ENCODE measurements at regions not wholly inside any gene's neighbourhood (a gene's known extent, or its start where the extent isn't known, plus 50 kb on each side); places are given as distances from the start of the nearest gene placed in this dataset.

- no peaks in the 10 kb centered on the region for H3K4me1 ChIP-seq (ENCODE audit: insufficient read depth, low read length)
- H3K4me3 ChIP-seq (ENCODE audit: low read length): no peak overlapping the region
- no peaks in the 10 kb centered on the region for H3K27me3 ChIP-seq (ENCODE audit: insufficient read depth, low read length)
- no peak overlapping the region for H3K27ac ChIP-seq (ENCODE audit: low read depth, low read length)
- no peak overlapping the region for H3K9ac ChIP-seq (ENCODE audit: low read depth, low read length)
- 100% methylated on average over 1 of the region's 1 CpG for WGBS
- H3K9me3 ChIP-seq (ENCODE audit: insufficient read depth, low read depth, low read length): peaks cover 6% of the 10 kb centered on the region; the same call in 1 of the 2 replicates
- H3K36me3 ChIP-seq (ENCODE audit: insufficient read depth, low read length): 0 out of 2 replicates have a peak, but pooled peaks cover 7% of the 10 kb centered on the region
These were observed 2250.4 kb downstream of the MRPL39 start for GRCh38 chr21:23356905-23357304.

- no peak overlapping the region for H3K4me3 ChIP-seq (ENCODE audit: low read length)
- no peaks in the 10 kb centered on the region for H3K36me3 ChIP-seq (ENCODE audit: insufficient read depth, low read length)
- H3K9me3 ChIP-seq (ENCODE audit: insufficient read depth, low read depth, low read length): no peaks in the 10 kb centered on the region
- no peak overlapping the region for H3K27ac ChIP-seq (ENCODE audit: low read depth, low read length)
- H3K27me3 ChIP-seq (ENCODE audit: insufficient read depth, low read length): no peaks in the 10 kb centered on the region
- no peaks in the 10 kb centered on the region; the same call in 1 of the 2 replicates for H3K4me1 ChIP-seq (ENCODE audit: insufficient read depth, low read length)
- H3K9ac ChIP-seq (ENCODE audit: low read depth, low read length): no peak overlapping the region
These were observed 2291.1 kb downstream of the MRPL39 start for GRCh38 chr21:23316190-23316589.

GRCh38 chr21:23308741-23309140 lies 2298.5 kb downstream of the MRPL39 start:
- no peaks in the 10 kb centered on the region for H3K36me3 ChIP-seq (ENCODE audit: insufficient read depth, low read length)
- no CpG with 5 or more reads among the region's 1 CpG for WGBS
- H3K9ac ChIP-seq (ENCODE audit: low read depth, low read length): no peak overlapping the region
- no peaks in the 10 kb centered on the region for H3K9me3 ChIP-seq (ENCODE audit: insufficient read depth, low read depth, low read length)
- no peak overlapping the region for H3K4me3 ChIP-seq (ENCODE audit: low read length)
- no peak overlapping the region for H3K27ac ChIP-seq (ENCODE audit: low read depth, low read length)
- H3K4me1 ChIP-seq (ENCODE audit: insufficient read depth, low read length): peaks cover 2% of the 10 kb centered on the region; the same call in 1 of the 2 replicates
- H3K27me3 ChIP-seq (ENCODE audit: insufficient read depth, low read length): no peaks in the 10 kb centered on the region

- no peak overlapping the region for H3K9ac ChIP-seq (ENCODE audit: low read depth, low read length)
- H3K4me1 ChIP-seq (ENCODE audit: insufficient read depth, low read length): 0 out of 2 replicates have a peak, but pooled peaks cover 2% of the 10 kb centered on the region
- WGBS: no CpG with 5 or more reads among the region's 1 CpG
- no peak overlapping the region for H3K27ac ChIP-seq (ENCODE audit: low read depth, low read length)
- no peaks in the 10 kb centered on the region for H3K36me3 ChIP-seq (ENCODE audit: insufficient read depth, low read length)
- H3K9me3 ChIP-seq (ENCODE audit: insufficient read depth, low read depth, low read length): no peaks in the 10 kb centered on the region
- no peaks in the 10 kb centered on the region for H3K27me3 ChIP-seq (ENCODE audit: insufficient read depth, low read length)
- no peak overlapping the region for H3K4me3 ChIP-seq (ENCODE audit: low read length)
These were observed 2300.2 kb downstream of the MRPL39 start for GRCh38 chr21:23307065-23307464.

GRCh38 chr21:23292292-23292691 lies 2294.1 kb downstream of the NCAM2 start:
- H3K4me1 ChIP-seq (ENCODE audit: insufficient read depth, low read length): peaks cover 10% of the 10 kb centered on the region

GRCh38 chr21:23281917-23282316 lies 2283.7 kb downstream of the NCAM2 start:
- Histone ChIP-seq H3K36me3 (ENCODE audit: insufficient read depth, low read length) (no peaks in the 10 kb centered on the region), H3K27ac (ENCODE audit: low read depth, low read length) (no peak overlapping the region), H3K4me3 (ENCODE audit: low read length) (no peak overlapping the region), H3K4me1 (ENCODE audit: insufficient read depth, low read length) (no peaks in the 10 kb centered on the region), H3K9ac (ENCODE audit: low read depth, low read length) (no peak overlapping the region), H3K9me3 (ENCODE audit: insufficient read depth, low read depth, low read length) (no peaks in the 10 kb centered on the region), H3K27me3 (ENCODE audit: insufficient read depth, low read length) (no peaks in the 10 kb centered on the region)
- WGBS: 100% methylated on average over 1 of the region's 2 CpGs

More at GRCh38 chr21:23292292-23292691, 2294.1 kb downstream of the NCAM2 start:
- Histone ChIP-seq H3K9ac (ENCODE audit: low read depth, low read length) (no peak overlapping the region), H3K36me3 (ENCODE audit: insufficient read depth, low read length) (no peaks in the 10 kb centered on the region), H3K9me3 (ENCODE audit: insufficient read depth, low read depth, low read length) (peaks cover 10% of the 10 kb centered on the region; the same call in 1 of the 2 replicates), H3K27me3 (ENCODE audit: insufficient read depth, low read length) (no peaks in the 10 kb centered on the region), H3K27ac (ENCODE audit: low read depth, low read length) (no peak overlapping the region), H3K4me3 (ENCODE audit: low read length) (no peak overlapping the region)
- 98% methylated on average over 3 of the region's 3 CpGs for WGBS

- no peak overlapping the region for H3K27ac ChIP-seq (ENCODE audit: low read depth, low read length)
- H3K27me3 ChIP-seq (ENCODE audit: insufficient read depth, low read length): no peaks in the 10 kb centered on the region
- no peaks in the 10 kb centered on the region for H3K36me3 ChIP-seq (ENCODE audit: insufficient read depth, low read length)
- no peaks in the 10 kb centered on the region for H3K9me3 ChIP-seq (ENCODE audit: insufficient read depth, low read depth, low read length)
- H3K4me1 ChIP-seq (ENCODE audit: insufficient read depth, low read length): no peaks in the 10 kb centered on the region
- H3K9ac ChIP-seq (ENCODE audit: low read depth, low read length): no peak overlapping the region
- H3K4me3 ChIP-seq (ENCODE audit: low read length): no peak overlapping the region
- 81% methylated on average over 1 of the region's 1 CpG for WGBS
These were observed 2251.6 kb downstream of the NCAM2 start for GRCh38 chr21:23249760-23250159.

- H3K27me3 ChIP-seq (ENCODE audit: insufficient read depth, low read length): no peaks in the 10 kb centered on the region
- no peaks in the 10 kb centered on the region for H3K36me3 ChIP-seq (ENCODE audit: insufficient read depth, low read length)
- no peak overlapping the region for H3K9ac ChIP-seq (ENCODE audit: low read depth, low read length)
- no peak overlapping the region for H3K27ac ChIP-seq (ENCODE audit: low read depth, low read length)
- H3K9me3 ChIP-seq (ENCODE audit: insufficient read depth, low read depth, low read length): no peaks in the 10 kb centered on the region
- no peaks in the 10 kb centered on the region for H3K4me1 ChIP-seq (ENCODE audit: insufficient read depth, low read length)
- no peak overlapping the region for H3K4me3 ChIP-seq (ENCODE audit: low read length)
- WGBS: 73% methylated on average over 2 of the region's 2 CpGs
These were observed 2249.1 kb downstream of the NCAM2 start for GRCh38 chr21:23247334-23247733.

GRCh38 chr21:23245255-23245654 lies 2247.0 kb downstream of the NCAM2 start:
- Histone ChIP-seq H3K9me3 (ENCODE audit: insufficient read depth, low read depth, low read length) (no peaks in the 10 kb centered on the region), H3K9ac (ENCODE audit: low read depth, low read length) (no peak overlapping the region), H3K27me3 (ENCODE audit: insufficient read depth, low read length) (no peaks in the 10 kb centered on the region), H3K27ac (ENCODE audit: low read depth, low read length) (no peak overlapping the region), H3K4me1 (ENCODE audit: insufficient read depth, low read length) (no peaks in the 10 kb centered on the region), H3K36me3 (ENCODE audit: insufficient read depth, low read length) (no peaks in the 10 kb centered on the region), H3K4me3 (ENCODE audit: low read length) (no peak overlapping the region)
- 100% methylated on average over 2 of the region's 2 CpGs for WGBS

GRCh38 chr21:23223882-23224281 lies 2225.7 kb downstream of the NCAM2 start:
- Histone ChIP-seq H3K36me3 (ENCODE audit: insufficient read depth, low read length) (no peaks in the 10 kb centered on the region), H3K27ac (ENCODE audit: low read depth, low read length) (peak overlapping the region; percentile 81), H3K27me3 (ENCODE audit: insufficient read depth, low read length) (no peaks in the 10 kb centered on the region), H3K4me3 (ENCODE audit: low read length) (no peak overlapping the region), H3K4me1 (ENCODE audit: insufficient read depth, low read length) (peaks cover 23% of the 10 kb centered on the region), H3K9me3 (ENCODE audit: insufficient read depth, low read depth, low read length) (no peaks in the 10 kb centered on the region), H3K9ac (ENCODE audit: low read depth, low read length) (no peak overlapping the region)
- 44% methylated on average over 1 of the region's 2 CpGs for WGBS

- no peaks in the 10 kb centered on the region for H3K36me3 ChIP-seq (ENCODE audit: insufficient read depth, low read length)
- H3K4me1 ChIP-seq (ENCODE audit: insufficient read depth, low read length): peaks cover 14% of the 10 kb centered on the region
- H3K4me3 ChIP-seq (ENCODE audit: low read length): no peak overlapping the region
- no peak overlapping the region for H3K27ac ChIP-seq (ENCODE audit: low read depth, low read length)
- 89% methylated on average over 1 of the region's 1 CpG for WGBS
- H3K9ac ChIP-seq (ENCODE audit: low read depth, low read length): no peak overlapping the region
- H3K27me3 ChIP-seq (ENCODE audit: insufficient read depth, low read length): no peaks in the 10 kb centered on the region
- H3K9me3 ChIP-seq (ENCODE audit: insufficient read depth, low read depth, low read length): peaks cover 7% of the 10 kb centered on the region; the same call in 1 of the 2 replicates
These were observed 2220.5 kb downstream of the NCAM2 start for GRCh38 chr21:23218667-23219066.

- H3K27me3 ChIP-seq (ENCODE audit: insufficient read depth, low read length): no peaks in the 10 kb centered on the region
- H3K9ac ChIP-seq (ENCODE audit: low read depth, low read length): no peak overlapping the region
- no CpG with 5 or more reads among the region's 1 CpG for WGBS
- no peaks in the 10 kb centered on the region for H3K36me3 ChIP-seq (ENCODE audit: insufficient read depth, low read length)
- no peak overlapping the region for H3K27ac ChIP-seq (ENCODE audit: low read depth, low read length)
- no peak overlapping the region for H3K4me3 ChIP-seq (ENCODE audit: low read length)
- H3K9me3 ChIP-seq (ENCODE audit: insufficient read depth, low read depth, low read length): peaks cover 18% of the 10 kb centered on the region
- H3K4me1 ChIP-seq (ENCODE audit: insufficient read depth, low read length): peaks cover 5% of the 10 kb centered on the region; the same call in 1 of the 2 replicates
These were observed 2219.4 kb downstream of the NCAM2 start for GRCh38 chr21:23217597-23217996.

Measured in HUES64 (cell line).